H1 (cell line): ENCODE measurements at regions not wholly inside any gene's neighbourhood (a gene's known extent, or its start where the extent isn't known, plus 50 kb on each side); places are given as distances from the start of the nearest gene placed in this dataset.

ENCODE experiments used
- CTCF ChIA-PET: fragments of 300-600 bp; sonication (Branson Sonifier 250); formaldehyde crosslinking; loops from one replicate; lab custom pipeline; 2021; ENCODE audit not compliant: partially characterized antibody; lab: Charles Lee
- POLR2A ChIA-PET: fragments of 300-600 bp; sonication (Branson Sonifier 250); formaldehyde crosslinking; loops from one replicate; lab custom pipeline; 2021; ENCODE audit warnings: inconsistent platforms; ENCODE audit not compliant: partially characterized antibody; lab: Charles Lee
- DNase-seq, 2 experiments: peaks; one replicate each; pipeline versions ENCODE4 v3.0.0 to v3.0.0-alpha.2; 2010 to 2022; ENCODE audit warnings: low spot score in 2 of 2, low read depth in 1 of 2, mixed read lengths in 1 of 2
- FAIRE-seq: peaks from 2 replicates; lab custom pipeline; 2011; peaks lifted over from hg19 to GRCh38; lab: Jason Lieb, UNC
- H2AFZ ChIP-seq: 2 replicates; pipeline ENCODE4 v1.8.1; 2012; ENCODE audit warnings: low read length, inconsistent platforms
- H2AK5ac ChIP-seq: 2 replicates; pipeline ENCODE4 v1.6.1; 2013; ENCODE audit warnings: low read depth, low read length
- H2BK120ac ChIP-seq: replicated peaks from 2 replicates; pipeline ENCODE3; 2013; ENCODE audit warnings: low read depth, low read length, inconsistent platforms
- H2BK12ac ChIP-seq: 2 replicates; pipeline ENCODE4 v1.6.1; 2013; ENCODE audit warnings: low read depth, low read length
- H2BK15ac ChIP-seq: 2 replicates; pipeline ENCODE4 v1.6.1; 2013; ENCODE audit warnings: low read length
- H2BK20ac ChIP-seq: 2 replicates; pipeline ENCODE4 v1.6.1; 2013; ENCODE audit warnings: low read length
- H2BK5ac ChIP-seq: 2 replicates; pipeline ENCODE4 v1.6.1; 2013; ENCODE audit warnings: low read depth, low read length
- H3K14ac ChIP-seq: 2 replicates; pipeline ENCODE4 v1.6.1; 2013; ENCODE audit warnings: inconsistent platforms; ENCODE audit not compliant: insufficient read length
- H3K18ac ChIP-seq: 2 replicates; pipeline ENCODE4 v1.6.1; 2013; ENCODE audit warnings: low read length; ENCODE audit errors: extremely low read depth
- H3K23ac ChIP-seq: 2 replicates; pipeline ENCODE4 v1.6.1; 2013; ENCODE audit warnings: inconsistent platforms; ENCODE audit not compliant: insufficient read length
- H3K23me2 ChIP-seq: 2 replicates; pipeline ENCODE4 v1.6.1; 2013; ENCODE audit warnings: low read depth, low read length
- H3K27ac ChIP-seq: 2 replicates; pipeline ENCODE4 v1.6.1; 2011; ENCODE audit warnings: low read depth, low read length, inconsistent platforms
- H3K27me3 ChIP-seq, 4 experiments: replicated peaks in 1 of 4; 1 replicate in 1 of 4; 2 replicates in 3 of 4; pipeline versions ENCODE4 v1.6.1 to v1.8.1; 2011 to 2013; ENCODE audit warnings: low read length in 3 of 4, mild to moderate bottlenecking in 3 of 4, inconsistent platforms in 2 of 4, mixed read lengths in 2 of 4, moderate library complexity in 1 of 4; ENCODE audit not compliant: control insufficient read depth in 3 of 4, insufficient read depth in 3 of 4; ENCODE audit errors: extremely low read depth in 1 of 4
- H3K36me3 ChIP-seq, 4 experiments: 2 replicates each; pipeline versions ENCODE4 v1.6.1 to v1.8.1; 2011 to 2013; ENCODE audit warnings: mild to moderate bottlenecking in 4 of 4, low read length in 3 of 4, moderate library complexity in 2 of 4, control low read depth in 1 of 4, inconsistent platforms in 1 of 4; ENCODE audit not compliant: insufficient read depth in 4 of 4, control insufficient read depth in 2 of 4
- H3K4ac ChIP-seq: replicated peaks from 2 replicates; pipeline ENCODE3; 2013; ENCODE audit warnings: low read length, low read depth, mixed read lengths, inconsistent platforms; ENCODE audit not compliant: insufficient read length
- H3K4me1 ChIP-seq, 4 experiments: replicated peaks in 1 of 4; 1 replicate in 1 of 4; 2 replicates in 3 of 4; pipeline versions ENCODE4 v1.6.1 to v1.8.1; 2011 to 2013; ENCODE audit warnings: low read length in 3 of 4, inconsistent platforms in 2 of 4, mixed read lengths in 1 of 4; ENCODE audit not compliant: insufficient read depth in 4 of 4, control insufficient read depth in 3 of 4
- H3K4me2 ChIP-seq, 2 experiments: 2 replicates each; pipeline versions ENCODE4 v1.6.1 to v1.8.1; 2011 to 2013; ENCODE audit warnings: low read depth in 2 of 2, low read length in 2 of 2, control low read depth in 1 of 2, inconsistent platforms in 1 of 2, mild to moderate bottlenecking in 1 of 2; ENCODE audit not compliant: insufficient read depth in 1 of 2
- H3K4me3 ChIP-seq, 4 experiments: fragments of 200-600, 300-600 bp in 1 of 4; sonication (generic), shearing (Covaris generic), sonication (Bioruptor Twin) in 1 of 4; 2 replicates each; pipeline versions ENCODE4 v1.5.1 to v1.8.1; 2011 to 2016; ENCODE audit warnings: low read length in 4 of 4, low read depth in 3 of 4, control low read depth in 2 of 4, inconsistent platforms in 2 of 4, mild to moderate bottlenecking in 2 of 4, mixed read lengths in 1 of 4, moderate library complexity in 1 of 4; ENCODE audit not compliant: insufficient read depth in 2 of 4; ENCODE audit errors: extremely low read depth in 1 of 4
- H3K56ac ChIP-seq: replicated peaks from 2 replicates; pipeline ENCODE3; 2013; ENCODE audit warnings: low read depth, mild to moderate bottlenecking, mixed read lengths, low read length, inconsistent platforms; ENCODE audit not compliant: insufficient read length
- H3K79me1 ChIP-seq: 2 replicates; pipeline ENCODE4 v1.6.1; 2013; ENCODE audit warnings: low read depth, low read length, control low read depth
- H3K79me2 ChIP-seq, 2 experiments: 2 replicates each; pipeline versions ENCODE4 v1.6.1 to v1.8.1; 2012 to 2013; ENCODE audit warnings: low read length in 2 of 2, mild to moderate bottlenecking in 2 of 2, inconsistent platforms in 1 of 2; ENCODE audit not compliant: insufficient read depth in 2 of 2, control insufficient read depth in 1 of 2
- H3K9ac ChIP-seq, 4 experiments: replicated peaks in 1 of 4; 1 replicate in 1 of 4; 2 replicates in 3 of 4; pipeline versions ENCODE4 v1.6.1 to v1.8.1; 2011 to 2013; ENCODE audit warnings: low read depth in 3 of 4, low read length in 3 of 4, control low read depth in 2 of 4, mild to moderate bottlenecking in 2 of 4, moderate library complexity in 2 of 4, inconsistent platforms in 1 of 4; ENCODE audit errors: extremely low read depth in 1 of 4
- H3K9me3 ChIP-seq, 2 experiments: 2 replicates each; pipeline versions ENCODE4 v1.6.1 to v1.8.1; 2012 to 2013; ENCODE audit warnings: mild to moderate bottlenecking in 2 of 2, moderate library complexity in 2 of 2, control low read depth in 1 of 2, inconsistent platforms in 1 of 2, low read depth in 1 of 2, low read length in 1 of 2, mixed read lengths in 1 of 2; ENCODE audit not compliant: insufficient read depth in 2 of 2
- H4K20me1 ChIP-seq, 2 experiments: replicated peaks in 1 of 2; 2 replicates each; pipeline versions ENCODE3 to v1.8.1; 2011 to 2013; ENCODE audit warnings: inconsistent platforms in 2 of 2, low read length in 2 of 2, mild to moderate bottlenecking in 1 of 2; ENCODE audit not compliant: insufficient read depth in 2 of 2, control insufficient read depth in 1 of 2
- H4K5ac ChIP-seq: 2 replicates; pipeline ENCODE4 v1.6.1; 2013; ENCODE audit warnings: low read length, low read depth, mixed read lengths, inconsistent platforms; ENCODE audit not compliant: insufficient read length
- H4K8ac ChIP-seq: 2 replicates; pipeline ENCODE4 v1.8.0; 2013; ENCODE audit warnings: mild to moderate bottlenecking, moderate library complexity, low read length, inconsistent platforms; ENCODE audit not compliant: insufficient read depth; ENCODE audit errors: extremely low read depth
- H4K91ac ChIP-seq: replicated peaks from 2 replicates; pipeline ENCODE3; 2013; ENCODE audit warnings: low read length, mixed read lengths, inconsistent platforms; ENCODE audit not compliant: insufficient read length
- BCL11A ChIP-seq, 2 experiments: IDR thresholded peaks; one replicate each; pipeline ENCODE4 v1.6.1; 2011; ENCODE audit warnings: low read depth in 2 of 2, low read length in 2 of 2, mild to moderate bottlenecking in 2 of 2
- SIX5 ChIP-seq: IDR thresholded peaks from 2 replicates; pipeline ENCODE4 v1.6.1; 2011; ENCODE audit warnings: mild to moderate bottlenecking, low read depth, low read length
- WGBS, 2 experiments: shearing (Covaris generic) in 1 of 2; methylation state at CpG; one replicate each; pipeline versions ENCODE4 v1.1.6 to v1.1.7; 2013 to 2015; ENCODE audit warnings: low lambda C conversion rate in 2 of 2, mixed read lengths in 2 of 2, inconsistent platforms in 1 of 2, low coverage in 1 of 2, missing lambda C conversion rate in 1 of 2; ENCODE audit not compliant: insufficient replicate concordance in 2 of 2, insufficient coverage in 1 of 2, insufficient read length in 1 of 2; ENCODE audit errors: extremely low coverage in 1 of 2, missing lambda C conversion rate in 1 of 2; 5-methylcytosine and 5-hydroxymethylcytosine counted together

- Histone ChIP-seq H3K9ac (no peak overlapping the region), H4K5ac (no peak overlapping the region), H3K4me3 (no peak overlapping the region), H3K4me2 (no peak overlapping the region), H3K79me1 (no peaks in the 10 kb centered on the region), H3K9me3 (peaks cover 27 to 48% of the 10 kb centered on the region in 2 experiments), H3K18ac (no peak overlapping the region), H2BK12ac (no peak overlapping the region), H3K27ac (no peak overlapping the region), H2AFZ (no peak overlapping the region), H2BK5ac (no peak overlapping the region), H3K23ac (no peak overlapping the region), H3K79me2 (no peaks in the 10 kb centered on the region), H3K4me1 (no peaks in the 10 kb centered on the region), H4K20me1 (no peaks in the 10 kb centered on the region), H2AK5ac (no peak overlapping the region), H4K8ac (no peak overlapping the region), H3K56ac (no peak overlapping the region), H3K23me2 (no peaks in the 10 kb centered on the region), H3K14ac (no peak overlapping the region), H2BK15ac (no peak overlapping the region), H3K4ac (no peak overlapping the region), H2BK20ac (no peak overlapping the region), H3K36me3 (no peaks in the 10 kb centered on the region), H4K91ac (no peak overlapping the region), H3K27me3 (no peaks in the 10 kb centered on the region), H2BK120ac (no peak overlapping the region)
- ChIA-PET CTCF (no interaction called here), POLR2A (no interaction called here)
- FAIRE-seq, result no peak
- DNase-seq, result no peak
- 78% methylated on average over 3 of the region's 3 CpGs; no CpG with 5 or more reads in 1 of the 2 experiments for WGBS, 2 experiments
- TF ChIP-seq BCL11A (IDR thresholded peaks at IDR 0.05; ENCODE audit: low read depth in 2 of 2, low read length in 2 of 2) (no peak), SIX5 (peak; percentile 24)
Observed at GRCh38 chr1:4549930-4550329, 104.5 kb upstream of the AJAP1 start.
